Endothelial cell (in vitro differentiated cells): ENCODE measurements at regions not wholly inside any gene's neighbourhood (a gene's known extent, or its start where the extent isn't known, plus 50 kb on each side); places are given as distances from the start of the nearest gene placed in this dataset.
A peak's percentile ranks its signal among the peaks of the same experiment; 100 is the strongest.

Experiments
- DNase-seq: peaks from one replicate; pipeline ENCODE4 v3.0.0; 2021; ENCODE audit warnings: low spot score
- H3K27ac Mint-ChIP-seq: one replicate; pipeline ENCODE4 v1.8.0; 2021; ENCODE audit warnings: mixed read lengths, inconsistent platforms; ENCODE audit not compliant: unreplicated experiment
- H3K27me3 Mint-ChIP-seq: one replicate; pipeline ENCODE4 v1.8.0; 2021; ENCODE audit warnings: mild to moderate bottlenecking, moderate library complexity, mixed read lengths, inconsistent platforms; ENCODE audit not compliant: unreplicated experiment
- H3K36me3 Mint-ChIP-seq: one replicate; pipeline ENCODE4 v1.8.0; 2021; ENCODE audit warnings: mild to moderate bottlenecking, low read depth, mixed read lengths, inconsistent platforms; ENCODE audit not compliant: unreplicated experiment
- H3K4me1 Mint-ChIP-seq: one replicate; pipeline ENCODE4 v1.8.0; 2021; ENCODE audit warnings: mild to moderate bottlenecking, mixed read lengths, inconsistent platforms; ENCODE audit not compliant: unreplicated experiment
- H3K4me3 Mint-ChIP-seq: one replicate; pipeline ENCODE4 v1.8.0; 2021; ENCODE audit warnings: mild to moderate bottlenecking, mixed read lengths, inconsistent platforms; ENCODE audit not compliant: unreplicated experiment
- H3K9me3 Mint-ChIP-seq: one replicate; pipeline ENCODE4 v1.8.0; 2021; ENCODE audit warnings: mixed read lengths, inconsistent platforms; ENCODE audit not compliant: unreplicated experiment
- CTCF ChIP-seq: fragments of 200-600 bp; sonication (generic); IDR thresholded peaks from one replicate; pipeline ENCODE4 v1.5.0; 2021; ENCODE audit warnings: antibody characterized with exemption; ENCODE audit not compliant: unreplicated experiment

- Mint-ChIP-seq H3K27ac (peak overlapping the region; percentile 81), H3K9me3 (peaks cover 6% of the 10 kb centered on the region), H3K4me3 (no peak overlapping the region), H3K4me1 (no peaks in the 10 kb centered on the region), H3K27me3 (peaks cover 2% of the 10 kb centered on the region), H3K36me3 (no peaks in the 10 kb centered on the region)
- TF ChIP-seq CTCF, result no peak
- DNase-seq, result no peak
Observed at GRCh38 chr5:13997514-13997913, 53.0 kb upstream of the DNAH5 start.

GRCh38 chr5:13994621-13995253, 50.2 kb upstream of the DNAH5 start:
- H3K9me3 Mint-ChIP-seq, result peaks cover 6% of the 10 kb centered on the region
- no peak for TF ChIP-seq CTCF
- no peaks in the 10 kb centered on the region for H3K36me3 Mint-ChIP-seq
- no peak overlapping the region for H3K4me3 Mint-ChIP-seq
- no peak for DNase-seq
- peaks cover 2% of the 10 kb centered on the region for H3K27me3 Mint-ChIP-seq
- H3K4me1 Mint-ChIP-seq, result no peaks in the 10 kb centered on the region
- no peak overlapping the region for H3K27ac Mint-ChIP-seq
